Stomach smooth muscle (tissue), 2 donors: ENCODE measurements at regions not wholly inside any gene's neighbourhood (a gene's known extent, or its start where the extent isn't known, plus 50 kb on each side); places are given as distances from the start of the nearest gene placed in this dataset.

Experiments
- H3K27ac ChIP-seq: one replicate; pipeline ENCODE4 v1.7.0; 2013; ENCODE audit warnings: mild to moderate bottlenecking, low read length, inconsistent platforms
- H3K27me3 ChIP-seq, 2 donors: one replicate each; pipeline ENCODE4 v1.7.0; 2013; ENCODE audit warnings: low read length in 2 of 2; ENCODE audit not compliant: insufficient read depth in 2 of 2, control insufficient read depth in 1 of 2
- H3K36me3 ChIP-seq, 2 donors: one replicate each; pipeline ENCODE4 v1.7.0; 2013; ENCODE audit warnings: low read length in 2 of 2; ENCODE audit not compliant: control insufficient read depth in 2 of 2, insufficient read depth in 2 of 2
- H3K4me1 ChIP-seq: one replicate; pipeline ENCODE4 v1.7.0; 2013; ENCODE audit warnings: low read length; ENCODE audit not compliant: control insufficient read depth, insufficient read depth
- H3K4me3 ChIP-seq, 2 donors: one replicate each; pipeline ENCODE4 v1.7.0; 2013; ENCODE audit warnings: low read length in 2 of 2
- H3K9ac ChIP-seq, 2 donors: one replicate each; pipeline ENCODE4 v1.7.0; 2013; ENCODE audit warnings: low read length in 2 of 2, mild to moderate bottlenecking in 1 of 2
- H3K9me3 ChIP-seq, 2 donors: one replicate each; pipeline ENCODE4 v1.7.0; 2013; ENCODE audit warnings: low read length in 2 of 2; ENCODE audit not compliant: control insufficient read depth in 2 of 2
- donor health status: healthy.
- donor health status: Pancreatic carcinoma.

- Histone ChIP-seq H3K4me3 (no peak overlapping the region), H3K27me3 (no peaks in the 10 kb centered on the region), H3K4me1 (peaks cover 3% of the 10 kb centered on the region), H3K36me3 (no peaks in the 10 kb centered on the region), H3K9ac (no peak overlapping the region), H3K27ac (no peak overlapping the region), H3K9me3 (no peaks in the 10 kb centered on the region)
These were observed 313.8 kb upstream of the NBEA start for GRCh38 chr13:34628209-34628682.

- no peak overlapping the region for H3K9ac ChIP-seq
- H3K27ac ChIP-seq: no peak overlapping the region
- H3K27me3 ChIP-seq: no peaks in the 10 kb centered on the region
- no peaks in the 10 kb centered on the region for H3K9me3 ChIP-seq
- H3K36me3 ChIP-seq: no peaks in the 10 kb centered on the region
- H3K4me3 ChIP-seq: no peak overlapping the region
- no peaks in the 10 kb centered on the region for H3K4me1 ChIP-seq
These were observed 307.6 kb upstream of the NBEA start for GRCh38 chr13:34634448-34634847.

- H3K9ac ChIP-seq: no peak overlapping the region
- no peaks in the 10 kb centered on the region for H3K4me1 ChIP-seq
- no peak overlapping the region for H3K27ac ChIP-seq
- no peak overlapping the region for H3K4me3 ChIP-seq
- H3K36me3 ChIP-seq: no peaks in the 10 kb centered on the region
- H3K9me3 ChIP-seq: no peaks in the 10 kb centered on the region
- H3K27me3 ChIP-seq: no peaks in the 10 kb centered on the region
These were observed 304.9 kb upstream of the NBEA start for GRCh38 chr13:34637138-34637537.

GRCh38 chr13:34637636-34638035 is 304.4 kb upstream of the NBEA start:
- Histone ChIP-seq H3K4me1 (no peaks in the 10 kb centered on the region), H3K27me3 (no peaks in the 10 kb centered on the region), H3K9ac (no peak overlapping the region), H3K36me3 (no peaks in the 10 kb centered on the region), H3K9me3 (no peaks in the 10 kb centered on the region), H3K27ac (no peak overlapping the region), H3K4me3 (no peak overlapping the region)

GRCh38 chr13:34638897-34639296 is 303.2 kb upstream of the NBEA start:
- no peaks in the 10 kb centered on the region for H3K36me3 ChIP-seq
- no peak overlapping the region for H3K9ac ChIP-seq
- no peaks in the 10 kb centered on the region for H3K9me3 ChIP-seq
- no peak overlapping the region for H3K27ac ChIP-seq
- no peaks in the 10 kb centered on the region for H3K27me3 ChIP-seq
- no peaks in the 10 kb centered on the region for H3K4me1 ChIP-seq
- no peak overlapping the region for H3K4me3 ChIP-seq

- H3K4me1 ChIP-seq: no peaks in the 10 kb centered on the region
- no peak overlapping the region for H3K4me3 ChIP-seq
- no peak overlapping the region for H3K9ac ChIP-seq
These were observed 301.7 kb upstream of the NBEA start for GRCh38 chr13:34640179-34640992.

GRCh38 chr13:34640993-34641330 is 301.1 kb upstream of the NBEA start:
- Histone ChIP-seq H3K36me3 (no peaks in the 10 kb centered on the region), H3K4me3 (no peak overlapping the region), H3K9ac (no peak overlapping the region), H3K4me1 (no peaks in the 10 kb centered on the region), H3K27ac (no peak overlapping the region), H3K27me3 (no peaks in the 10 kb centered on the region), H3K9me3 (no peaks in the 10 kb centered on the region)

More at GRCh38 chr13:34640179-34640992, 301.7 kb upstream of the NBEA start:
- Histone ChIP-seq H3K9me3 (no peaks in the 10 kb centered on the region), H3K27me3 (no peaks in the 10 kb centered on the region), H3K36me3 (no peaks in the 10 kb centered on the region), H3K27ac (no peak overlapping the region)

- no peak overlapping the region for H3K4me3 ChIP-seq
- no peak overlapping the region for H3K9ac ChIP-seq
- no peaks in the 10 kb centered on the region for H3K36me3 ChIP-seq
- H3K4me1 ChIP-seq: no peaks in the 10 kb centered on the region
- no peak overlapping the region for H3K27ac ChIP-seq
- H3K9me3 ChIP-seq: no peaks in the 10 kb centered on the region
- H3K27me3 ChIP-seq: no peaks in the 10 kb centered on the region
These were observed 294.5 kb upstream of the NBEA start for GRCh38 chr13:34647379-34648150.

GRCh38 chr13:34654203-34654602 is 287.9 kb upstream of the NBEA start:
- Histone ChIP-seq H3K4me3 (no peak overlapping the region), H3K9me3 (no peaks in the 10 kb centered on the region), H3K4me1 (peaks cover 2% of the 10 kb centered on the region), H3K9ac (no peak overlapping the region), H3K36me3 (no peaks in the 10 kb centered on the region), H3K27me3 (no peaks in the 10 kb centered on the region), H3K27ac (no peak overlapping the region)

GRCh38 chr13:34654647-34655046 is 287.4 kb upstream of the NBEA start:
- Histone ChIP-seq H3K27ac (no peak overlapping the region), H3K4me1 (peaks cover 2% of the 10 kb centered on the region), H3K4me3 (no peak overlapping the region), H3K27me3 (no peaks in the 10 kb centered on the region), H3K9ac (no peak overlapping the region), H3K9me3 (no peaks in the 10 kb centered on the region), H3K36me3 (no peaks in the 10 kb centered on the region)

GRCh38 chr13:34655554-34655953 is 286.5 kb upstream of the NBEA start:
- H3K4me3 ChIP-seq: no peak overlapping the region

More at GRCh38 chr13:34655554-34655953, 286.5 kb upstream of the NBEA start:
- H3K9me3 ChIP-seq: no peaks in the 10 kb centered on the region
- no peak overlapping the region for H3K27ac ChIP-seq
- no peaks in the 10 kb centered on the region for H3K27me3 ChIP-seq
- no peaks in the 10 kb centered on the region for H3K36me3 ChIP-seq
- peaks cover 2% of the 10 kb centered on the region for H3K4me1 ChIP-seq
- H3K9ac ChIP-seq: no peak overlapping the region
